A673 (cell line): ENCODE measurements at regions not wholly inside any gene's neighbourhood (a gene's known extent, or its start where the extent isn't known, plus 50 kb on each side); places are given as distances from the start of the nearest gene placed in this dataset.

Experiments used
- BruUV-seq: library from RNA; stranded (reverse); fragments of 400-500 nt; replicated peaks from 2 replicates; lab custom pipeline; 2021; lab: Mats Ljungman, UMichigan
- CTCF ChIA-PET: fragments of 300-600 bp; sonication (Branson Sonifier 250); formaldehyde crosslinking; loops from one replicate; lab custom pipeline; 2022; ENCODE audit warnings: antibody characterized with exemption; lab: Charles Lee
- POLR2A ChIA-PET: fragments of 300-600 bp; sonication (Branson Sonifier 250); formaldehyde crosslinking; loops from one replicate; lab custom pipeline; 2022; ENCODE audit warnings: antibody characterized with exemption; ENCODE audit not compliant: low non-redundant PET; lab: Charles Lee
- DNase-seq: peaks from one replicate; pipeline ENCODE4 v3.0.0-alpha.2; 2015; ENCODE audit warnings: low spot score
- H3K27ac ChIP-seq: fragments of 200-600 bp; sonication (generic); 2 replicates; pipeline ENCODE4 v1.5.1; 2016; ENCODE audit warnings: mixed run types, low read depth, mild to moderate bottlenecking, mixed read lengths, antibody characterized with exemption, low read length; ENCODE audit not compliant: poor library complexity, severe bottlenecking
- H3K27me3 ChIP-seq: fragments of 200-600 bp; sonication (generic); replicated peaks from 2 replicates; pipeline ENCODE4 v1.6.1; 2017; ENCODE audit warnings: mixed run types, low read depth, mild to moderate bottlenecking, mixed read lengths, antibody characterized with exemption, low read length; ENCODE audit not compliant: insufficient read depth, poor library complexity
- H3K36me3 ChIP-seq: fragments of 200-600 bp; sonication (generic); 2 replicates; pipeline ENCODE4 v1.6.1; 2016; ENCODE audit warnings: mixed run types, mild to moderate bottlenecking, mixed read lengths, antibody characterized with exemption, low read length; ENCODE audit not compliant: insufficient read depth, poor library complexity, severe bottlenecking
- H3K4me1 ChIP-seq: fragments of 200-600 bp; sonication (generic); 2 replicates; pipeline ENCODE4 v1.6.1; 2017; ENCODE audit warnings: mixed run types, mild to moderate bottlenecking, mixed read lengths, antibody characterized with exemption, low read length; ENCODE audit not compliant: insufficient read depth, poor library complexity, severe bottlenecking
- H3K4me3 ChIP-seq: fragments of 200-600 bp; sonication (generic); 2 replicates; pipeline ENCODE4 v1.5.1; 2016; ENCODE audit warnings: low read depth, mixed run types, mild to moderate bottlenecking, mixed read lengths, low read length; ENCODE audit not compliant: poor library complexity, severe bottlenecking
- H3K9me3 ChIP-seq: fragments of 200-600 bp; sonication (generic); 2 replicates; pipeline ENCODE4 v1.6.1; 2016; ENCODE audit warnings: mixed run types, low read depth, mild to moderate bottlenecking, mixed read lengths, antibody characterized with exemption, low read length; ENCODE audit not compliant: poor library complexity, severe bottlenecking
- EZH2 ChIP-seq: fragments of 200-600 bp; sonication (generic); IDR thresholded peaks from 2 replicates; pipeline ENCODE4 v1.6.1; 2017; ENCODE audit warnings: borderline replicate concordance, low read depth, mild to moderate bottlenecking, mixed read lengths, antibody characterized with exemption, low read length; ENCODE audit not compliant: poor library complexity, severe bottlenecking
- intact Hi-C: fragments of 100-400 bp; cut with micrococcal nuclease; formaldehyde crosslinking; loops from one replicate; pipeline ENCODE4 v1.10.0; 2022; ENCODE audit not compliant: unreplicated experiment
- TF ChIP-seq, protein P1 (sequence below): fragments of 300-800, 200-600 bp; sonication (generic); conservative IDR thresholded peaks from 2 replicates; pipeline ENCODE4 v1.5.1; 2017; ENCODE audit warnings: low read depth, mild to moderate bottlenecking, antibody characterized with exemption, low read length, moderate library complexity, mixed read lengths

DNA sequence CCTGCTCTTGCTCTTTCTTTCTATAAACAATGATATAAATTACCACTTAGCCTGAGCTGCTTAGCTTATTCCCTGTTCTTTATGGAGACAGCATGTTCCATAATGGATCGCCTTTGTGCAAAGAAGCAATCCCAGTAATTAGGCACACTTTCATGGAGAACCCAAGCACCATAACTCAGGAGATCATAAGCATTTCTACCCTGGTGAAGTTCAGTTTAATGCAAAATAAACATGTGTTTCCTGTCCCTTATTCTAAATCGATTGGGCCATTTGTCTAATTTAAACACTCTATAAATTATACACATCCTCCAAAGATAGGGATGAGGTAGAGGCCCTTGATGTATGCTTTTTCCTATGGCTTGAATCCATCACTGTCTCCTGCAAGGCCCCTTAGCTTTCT is 75.8 kb upstream of the TMEM72 start:
- Histone ChIP-seq H3K4me1 (no peaks in the 10 kb centered on the region), H3K9me3 (no peaks in the 10 kb centered on the region), H3K27me3 (no peaks in the 10 kb centered on the region), H3K27ac (no peak overlapping the region), H3K36me3 (no peaks in the 10 kb centered on the region), H3K4me3 (no peak overlapping the region)
- intact Hi-C loops, result no loop called here
- ChIA-PET CTCF (no interaction called here), POLR2A (no interaction called here)
- DNase-seq, result no peak
- BruUV-seq, result no TSS peak
- TF ChIP-seq, protein P1, sequence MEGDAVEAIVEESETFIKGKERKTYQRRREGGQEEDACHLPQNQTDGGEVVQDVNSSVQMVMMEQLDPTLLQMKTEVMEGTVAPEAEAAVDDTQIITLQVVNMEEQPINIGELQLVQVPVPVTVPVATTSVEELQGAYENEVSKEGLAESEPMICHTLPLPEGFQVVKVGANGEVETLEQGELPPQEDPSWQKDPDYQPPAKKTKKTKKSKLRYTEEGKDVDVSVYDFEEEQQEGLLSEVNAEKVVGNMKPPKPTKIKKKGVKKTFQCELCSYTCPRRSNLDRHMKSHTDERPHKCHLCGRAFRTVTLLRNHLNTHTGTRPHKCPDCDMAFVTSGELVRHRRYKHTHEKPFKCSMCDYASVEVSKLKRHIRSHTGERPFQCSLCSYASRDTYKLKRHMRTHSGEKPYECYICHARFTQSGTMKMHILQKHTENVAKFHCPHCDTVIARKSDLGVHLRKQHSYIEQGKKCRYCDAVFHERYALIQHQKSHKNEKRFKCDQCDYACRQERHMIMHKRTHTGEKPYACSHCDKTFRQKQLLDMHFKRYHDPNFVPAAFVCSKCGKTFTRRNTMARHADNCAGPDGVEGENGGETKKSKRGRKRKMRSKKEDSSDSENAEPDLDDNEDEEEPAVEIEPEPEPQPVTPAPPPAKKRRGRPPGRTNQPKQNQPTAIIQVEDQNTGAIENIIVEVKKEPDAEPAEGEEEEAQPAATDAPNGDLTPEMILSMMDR, result no peak
- TF ChIP-seq EZH2, result no peak

DNA sequence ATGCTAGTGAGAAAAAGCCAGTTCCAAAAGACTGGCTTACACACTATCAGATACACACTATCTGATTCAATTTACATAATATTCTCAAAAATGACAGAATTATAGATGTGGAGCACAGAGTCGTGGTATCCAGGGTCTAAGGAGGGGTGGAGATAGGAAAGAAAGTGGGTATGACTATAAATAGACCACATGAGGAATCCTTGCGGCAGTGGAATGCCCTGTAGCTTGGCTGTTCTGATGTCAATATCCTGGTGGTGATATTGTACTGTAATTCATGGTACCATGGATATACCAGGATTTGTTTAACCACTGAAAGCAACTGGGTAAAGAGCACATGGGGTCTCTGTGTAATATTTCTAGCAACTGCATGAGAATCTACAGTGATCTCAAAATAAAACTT is 67.7 kb upstream of the TMEM72 start:
- H3K4me1 ChIP-seq, result no peaks in the 10 kb centered on the region
- H3K9me3 ChIP-seq, result no peaks in the 10 kb centered on the region
- no peak for DNase-seq
- ChIA-PET POLR2A (no interaction called here), CTCF (no interaction called here)
- no peak overlapping the region for H3K4me3 ChIP-seq
- no peaks in the 10 kb centered on the region for H3K27me3 ChIP-seq
- H3K36me3 ChIP-seq, result no peaks in the 10 kb centered on the region
- BruUV-seq, result no TSS peak
- no peak overlapping the region for H3K27ac ChIP-seq
- intact Hi-C loops, result no loop called here
- TF ChIP-seq EZH2, result no peak
- TF ChIP-seq, protein P1, result no peak

GRCh38 chr10:44845361-44846175 is 65.6 kb upstream of the TMEM72 start:
- no peak for DNase-seq
- ChIA-PET CTCF (interaction anchor here (0.5 kb wide), 1 partner anchor 1169 kb away, joined by 3 read pairs; no protein-coding TSS in a partner anchor), POLR2A (no interaction called here)
- H3K27me3 ChIP-seq, result no peaks in the 10 kb centered on the region
- H3K36me3 ChIP-seq, result no peaks in the 10 kb centered on the region
- no peak overlapping the region for H3K4me3 ChIP-seq
- no peaks in the 10 kb centered on the region for H3K4me1 ChIP-seq
- intact Hi-C loops, result no loop called here
- no peak overlapping the region for H3K27ac ChIP-seq
- BruUV-seq, result no TSS peak
- TF ChIP-seq, protein P1, result no peak
- no peak for TF ChIP-seq EZH2
- H3K9me3 ChIP-seq, result no peaks in the 10 kb centered on the region
